ENCODE measurements at regions not wholly inside any gene's neighbourhood (a gene's known extent, or its start where the extent isn't known, plus 50 kb on each side); places are given as distances from the start of the nearest gene placed in this dataset.

DNA sequence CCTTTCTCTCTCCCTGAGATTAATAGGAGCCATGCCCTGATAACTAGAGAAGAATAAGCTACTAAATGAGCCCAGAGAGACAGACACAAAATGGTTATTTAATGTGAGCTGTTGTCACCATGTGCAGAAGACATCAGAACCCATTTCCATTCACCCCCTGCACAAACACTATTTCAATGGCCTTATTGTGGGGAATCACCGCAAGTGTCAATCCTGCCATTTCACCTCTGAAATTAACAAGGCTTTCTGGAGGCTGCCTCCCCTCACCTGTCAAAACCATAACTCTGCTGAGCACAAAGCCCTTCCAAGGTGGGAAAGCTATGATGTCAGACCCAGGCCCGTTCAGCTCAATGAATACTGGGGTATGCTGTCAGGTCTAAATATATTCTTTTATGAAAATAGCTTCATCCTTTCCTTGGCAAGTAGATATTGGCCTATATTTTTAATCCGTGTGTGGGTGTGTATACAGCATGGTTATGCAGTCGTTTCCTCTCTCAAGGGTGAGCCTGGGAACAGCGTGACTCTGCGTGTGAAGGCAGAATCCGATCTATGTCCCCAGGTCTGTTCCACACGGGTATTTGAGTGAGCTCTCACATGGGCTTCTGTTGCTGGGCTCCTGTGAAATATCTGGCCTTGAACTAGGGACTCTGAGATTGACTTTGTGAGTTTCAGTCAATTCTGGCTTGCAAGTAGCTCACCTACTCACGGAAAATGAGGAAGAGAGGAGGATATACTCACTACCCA is 266.3 kb downstream of the FBXW7 start:
- DNase-seq (ENCODE audit: low read depth), result no peak

- DNase-seq (ENCODE audit: low read depth), result no peak
Measured at GRCh38 chr4:152267811-152268210, 268.1 kb downstream of the FBXW7 start.

DNA sequence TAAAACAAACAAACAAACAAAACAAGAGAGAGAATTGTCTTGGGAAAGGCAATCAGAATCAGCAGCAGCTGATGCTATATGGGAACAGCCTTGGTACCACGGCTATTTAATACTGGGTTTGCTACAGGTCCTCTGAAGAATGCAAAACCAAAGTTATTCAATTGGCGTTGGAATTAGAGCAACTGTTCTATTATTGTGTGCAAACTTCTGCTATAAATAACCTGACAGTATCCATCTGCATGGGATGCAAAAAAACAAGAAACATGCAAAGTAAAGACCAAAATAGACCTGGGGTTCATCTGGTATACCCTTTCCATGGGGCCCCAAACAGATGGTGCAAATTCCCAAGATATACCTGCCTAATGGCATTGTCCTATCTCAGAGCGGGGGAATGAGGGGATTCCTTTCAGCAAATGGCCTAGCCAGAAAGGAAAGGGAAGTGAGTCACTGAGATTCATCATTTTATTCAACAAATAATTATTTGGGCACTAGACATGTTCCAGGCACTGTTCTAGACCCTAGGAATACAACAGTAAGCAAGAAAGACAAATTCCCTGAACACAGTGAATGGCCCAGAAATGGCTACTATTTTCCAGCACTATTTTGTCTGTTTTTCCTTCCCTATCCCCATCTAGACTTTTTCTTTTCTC is 268.9 kb downstream of the FBXW7 start:
- no peak for DNase-seq (ENCODE audit: low read depth)

GRCh38 chr4:152265149-152265621 is 270.7 kb downstream of the FBXW7 start:
- no peak for DNase-seq (ENCODE audit: low read depth)

GRCh38 chr4:152264106-152264505 is 271.8 kb downstream of the FBXW7 start:
- no peak for DNase-seq (ENCODE audit: low read depth)

DNA sequence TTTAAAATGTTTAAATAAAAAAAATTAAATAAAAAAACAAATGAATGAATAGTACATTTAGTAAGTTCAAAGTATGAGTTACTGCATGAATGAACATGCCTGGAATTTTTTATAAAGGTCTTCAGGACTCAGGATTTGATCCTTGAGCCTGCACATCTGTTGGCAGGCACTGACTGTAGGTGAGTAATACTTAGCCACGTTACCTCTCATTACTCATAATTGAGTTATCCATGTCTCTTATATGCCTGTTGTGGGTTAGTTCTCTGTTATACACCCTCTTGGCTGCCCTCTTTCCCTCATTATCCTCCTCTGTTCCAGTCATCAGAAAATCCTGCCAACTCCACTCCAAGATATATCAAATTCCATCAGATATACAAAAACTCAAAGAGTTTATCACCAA is 276.0 kb downstream of the FBXW7 start:
- DNase-seq (ENCODE audit: low read depth), result no peak

GRCh38 chr4:152258804-152259708 is 276.8 kb downstream of the FBXW7 start:
- DNase-seq (ENCODE audit: low read depth), result no peak

DNA sequence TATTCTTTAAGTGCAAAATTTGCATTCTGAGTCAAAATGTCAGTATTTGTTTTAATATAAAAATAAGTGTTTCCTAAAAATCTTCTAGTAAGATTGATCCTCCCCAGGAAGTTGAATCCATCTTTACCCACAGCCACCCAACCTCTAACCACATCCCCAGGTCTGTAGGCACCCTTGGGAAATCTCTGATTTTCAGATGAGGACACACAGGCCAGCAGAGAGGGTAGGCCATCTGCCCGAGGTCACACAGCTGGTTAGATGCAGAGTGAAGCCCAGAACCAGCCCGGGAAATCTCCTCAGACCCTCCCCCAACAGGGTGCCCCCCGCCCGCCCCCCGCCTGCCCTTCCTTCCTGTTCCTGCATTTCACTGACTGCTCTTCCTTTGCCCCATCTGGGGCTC is 277.5 kb downstream of the FBXW7 start:
- DNase-seq (ENCODE audit: low read depth), result no peak

DNA sequence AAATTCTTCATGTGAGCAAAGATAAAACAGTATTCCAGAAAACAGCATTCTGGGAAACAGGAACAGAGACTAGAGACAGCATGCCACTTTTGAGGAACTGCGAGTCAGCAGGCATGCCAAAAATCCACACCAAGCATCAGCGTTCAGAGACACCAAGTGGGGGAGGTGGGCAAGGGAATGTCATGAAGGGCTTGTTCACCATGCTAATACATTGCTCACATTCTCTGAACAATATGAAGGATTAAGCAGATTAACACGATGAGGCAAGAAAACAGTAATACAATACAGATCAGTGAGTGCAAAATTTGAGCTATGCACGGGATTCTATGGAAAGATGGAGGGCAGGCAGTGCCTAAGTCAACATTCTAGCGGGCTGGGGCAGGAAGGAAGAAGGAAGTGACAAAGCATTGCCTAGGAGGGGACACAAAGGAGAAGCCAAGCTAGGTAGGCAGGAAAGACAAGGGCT is 278.3 kb downstream of the FBXW7 start:
- no peak for DNase-seq (ENCODE audit: low read depth)

DNA sequence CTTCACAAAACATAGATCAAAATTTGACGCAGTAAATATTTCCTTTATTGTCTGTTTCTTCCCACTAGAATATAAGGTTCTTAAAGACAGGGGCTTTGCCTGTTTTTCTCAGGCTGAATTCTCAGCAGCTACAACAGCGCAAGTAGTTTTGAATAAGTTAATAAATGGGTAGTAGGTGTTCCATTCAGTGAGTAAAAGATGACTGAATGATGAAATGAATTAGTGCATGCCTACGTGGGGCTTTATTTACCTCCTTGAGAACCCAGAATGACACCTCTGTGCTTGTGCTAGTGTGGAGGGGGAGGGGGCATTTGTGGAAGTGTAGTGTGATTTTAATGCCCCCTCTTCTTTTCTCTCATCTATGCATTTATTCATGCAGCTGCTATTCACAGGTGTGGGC is 278.9 kb downstream of the FBXW7 start:
- DNase-seq (ENCODE audit: low read depth), result no peak

GRCh38 chr4:152255437-152255836 is 280.5 kb downstream of the FBXW7 start:
- DNase-seq (ENCODE audit: low read depth), result peak; percentile 45

- no peak for DNase-seq (ENCODE audit: low read depth)
Measured at GRCh38 chr4:152248347-152248746, 287.5 kb downstream of the FBXW7 start.

GRCh38 chr4:152247271-152247975 is 288.5 kb downstream of the FBXW7 start:
- DNase-seq (ENCODE audit: low read depth), result no peak

DNA sequence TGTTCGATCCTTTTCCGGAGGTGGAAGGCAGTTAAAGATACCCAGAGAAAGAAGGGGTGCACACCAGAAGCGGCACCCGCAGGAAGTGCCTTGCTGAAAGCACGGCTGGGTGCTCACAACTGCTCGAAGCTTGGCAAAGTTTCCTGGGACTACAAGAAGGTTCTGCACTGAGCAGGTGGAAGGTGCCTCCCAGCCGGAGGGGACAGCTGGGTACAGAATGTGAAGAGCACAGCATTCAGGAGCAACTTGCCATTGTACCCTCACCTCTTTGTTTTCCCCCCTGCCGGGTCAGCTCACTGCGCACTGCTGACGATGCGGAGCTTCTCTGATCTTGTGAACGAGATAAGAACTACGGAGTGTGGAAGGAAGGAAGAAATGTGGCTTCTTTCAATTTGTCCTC is 289.2 kb downstream of the FBXW7 start:
- DNase-seq (ENCODE audit: low read depth), result no peak

DNA sequence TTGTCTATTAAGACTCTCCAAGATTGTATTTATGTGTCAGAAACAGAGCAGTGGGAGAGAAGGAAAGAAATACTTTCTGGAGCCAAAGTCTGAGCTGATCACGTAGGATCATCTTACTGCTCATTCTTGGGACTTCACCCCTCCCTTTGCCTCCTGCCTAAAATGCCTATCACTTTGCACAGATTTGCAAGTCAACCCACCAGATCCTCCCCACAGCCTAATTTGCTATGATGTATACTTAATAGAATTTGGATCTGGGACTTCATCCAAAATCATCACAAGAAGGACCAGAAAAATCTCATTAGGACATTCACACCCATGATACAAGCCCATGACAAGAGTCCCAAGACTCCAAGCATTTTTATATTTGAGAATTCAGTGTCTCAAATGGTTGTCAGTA is 290.2 kb downstream of the FBXW7 start:
- no peak for DNase-seq (ENCODE audit: low read depth)

GRCh38 chr4:152244659-152245058 is 291.2 kb downstream of the FBXW7 start:
- DNase-seq (ENCODE audit: low read depth), result no peak

DNA sequence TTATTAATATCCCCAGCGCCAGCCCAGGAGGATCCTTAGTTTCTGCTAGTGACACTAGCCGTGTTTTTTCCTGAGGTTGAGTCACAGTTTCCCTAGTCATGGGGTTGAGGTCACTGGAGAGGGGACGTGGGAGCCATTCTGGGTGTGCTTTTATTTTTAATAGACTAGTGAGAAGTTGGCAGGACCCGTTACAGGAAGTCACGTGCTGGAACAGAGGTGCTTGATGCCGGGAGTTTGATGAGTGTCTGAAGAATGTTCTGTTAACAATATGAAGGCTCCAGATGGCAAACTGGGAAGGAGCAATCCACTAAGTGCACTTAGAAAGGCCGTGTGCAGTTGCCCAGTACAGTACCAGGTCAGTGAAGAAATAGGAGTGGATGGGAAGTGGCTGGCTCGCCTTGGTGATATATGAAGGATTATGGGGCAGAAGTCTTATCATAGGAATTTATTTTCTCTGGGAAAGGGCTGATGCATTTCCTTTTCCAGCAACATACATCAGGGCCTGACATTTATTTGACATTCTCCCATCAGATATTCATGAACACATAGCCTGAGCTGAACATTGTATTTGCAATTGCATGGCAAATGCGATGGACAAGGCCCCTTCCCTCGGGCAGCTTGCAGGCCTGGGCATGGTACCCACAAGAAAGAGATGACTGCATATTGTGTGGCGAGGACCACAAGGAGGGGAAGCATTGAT is 291.8 kb downstream of the FBXW7 start:
- DNase-seq (ENCODE audit: low read depth), result no peak

DNA sequence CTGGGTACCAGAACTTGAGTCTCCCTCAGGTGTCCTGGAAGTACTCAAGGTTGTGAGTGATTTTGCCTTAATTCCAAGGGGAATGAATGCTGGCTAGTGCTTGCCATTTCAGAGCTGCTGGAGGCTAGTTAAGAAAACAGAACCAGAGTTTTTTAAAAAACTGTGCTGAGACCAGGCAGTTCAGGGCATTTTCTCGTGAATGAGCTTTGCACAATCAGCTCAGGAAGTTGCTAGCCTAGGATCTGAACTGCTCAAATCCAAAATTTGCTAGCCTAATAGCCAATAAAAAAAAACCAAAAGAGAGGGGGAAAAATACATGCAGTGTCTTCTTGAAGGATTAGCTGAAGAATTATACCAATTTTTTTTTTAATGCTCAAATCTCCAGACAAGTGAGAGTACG is 292.7 kb downstream of the FBXW7 start:
- DNase-seq (ENCODE audit: low read depth), result no peak

DNA sequence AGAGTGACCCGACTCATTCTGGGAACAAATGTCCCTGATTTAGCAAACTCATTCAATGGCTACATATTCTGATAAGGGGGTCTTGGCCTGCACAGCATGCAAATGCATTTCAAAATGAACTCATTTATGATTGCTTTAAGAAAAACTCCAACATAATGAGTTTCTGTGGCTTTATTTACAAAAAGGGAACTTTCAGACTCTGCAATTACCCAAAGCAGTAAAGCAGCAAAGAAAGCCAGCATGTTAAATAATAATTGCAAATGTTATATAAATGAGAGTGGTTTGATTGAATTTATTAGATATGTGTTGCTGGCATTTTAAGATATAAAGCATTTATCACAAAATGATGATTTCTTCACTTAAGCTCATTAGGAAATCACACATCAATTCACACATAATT is 295.7 kb downstream of the FBXW7 start:
- no peak for DNase-seq (ENCODE audit: low read depth)

DNA sequence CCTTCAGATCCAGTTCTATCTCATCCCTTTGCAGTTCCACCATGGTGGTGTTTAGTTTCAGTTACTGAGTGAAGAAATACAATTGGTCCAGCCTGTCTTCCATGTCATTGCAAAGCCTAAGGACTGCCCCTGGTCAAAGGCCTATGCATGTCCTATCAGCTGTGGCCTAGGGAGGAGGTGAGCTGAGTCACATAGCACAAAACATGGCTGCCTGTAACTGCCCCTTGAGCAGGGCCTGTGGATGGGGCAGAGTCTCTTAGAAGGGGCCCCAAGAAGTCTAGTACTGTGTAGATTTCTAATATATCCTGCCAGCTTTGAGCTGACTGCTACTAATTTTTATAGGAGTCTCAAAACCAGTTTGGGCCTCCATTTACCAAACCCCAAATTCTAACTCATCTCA is 296.7 kb downstream of the FBXW7 start:
- DNase-seq (ENCODE audit: low read depth), result no peak

GRCh38 chr4:152236519-152237056 is 299.3 kb downstream of the FBXW7 start:
- DNase-seq (ENCODE audit: low read depth), result no peak
